H9 (cell line): ENCODE measurements at regions not wholly inside any gene's neighbourhood (a gene's known extent, or its start where the extent isn't known, plus 50 kb on each side); places are given as distances from the start of the nearest gene placed in this dataset.

ENCODE experiments used
- DNase-seq: peaks from one replicate; pipeline ENCODE4 v3.0.0-alpha.2; 2017
- H2AFZ ChIP-seq: one replicate; pipeline ENCODE4 v1.6.1; 2013; ENCODE audit warnings: mild to moderate bottlenecking, low read length, control low read depth, moderate library complexity
- H2AK5ac ChIP-seq: 2 replicates; pipeline ENCODE4 v1.6.1; 2013; ENCODE audit warnings: low read length, control low read depth, mixed read lengths; ENCODE audit not compliant: insufficient read length
- H2BK120ac ChIP-seq: one replicate; pipeline ENCODE4 v1.6.1; 2013; ENCODE audit warnings: low read depth, mild to moderate bottlenecking, low read length, control low read depth, inconsistent platforms; ENCODE audit not compliant: poor library complexity, severe bottlenecking
- H2BK12ac ChIP-seq: 2 replicates; pipeline ENCODE4 v1.6.1; 2013; ENCODE audit warnings: low read length, control low read depth, mixed read lengths, low read depth; ENCODE audit not compliant: insufficient read length
- H2BK15ac ChIP-seq: 2 replicates; pipeline ENCODE4 v1.6.1; 2013; ENCODE audit warnings: low read depth, low read length, control low read depth
- H2BK20ac ChIP-seq: one replicate; pipeline ENCODE4 v1.6.1; 2013; ENCODE audit warnings: low read depth, mild to moderate bottlenecking, low read length, control low read depth, inconsistent platforms; ENCODE audit not compliant: poor library complexity, severe bottlenecking
- H2BK5ac ChIP-seq: 2 replicates; pipeline ENCODE4 v1.6.1; 2013; ENCODE audit warnings: low read length, control low read depth, mixed read lengths; ENCODE audit not compliant: insufficient read length
- H3K14ac ChIP-seq: 2 replicates; pipeline ENCODE4 v1.6.1; 2013; ENCODE audit warnings: low read length, control low read depth; ENCODE audit not compliant: insufficient read depth
- H3K18ac ChIP-seq: 2 replicates; pipeline ENCODE4 v1.6.1; 2013; ENCODE audit warnings: low read depth, mild to moderate bottlenecking, mixed read lengths, low read length, control low read depth; ENCODE audit not compliant: insufficient read length
- H3K23ac ChIP-seq: 2 replicates; pipeline ENCODE4 v1.6.1; 2013; ENCODE audit warnings: low read length, control low read depth, mixed read lengths, low read depth; ENCODE audit not compliant: insufficient read length
- H3K23me2 ChIP-seq: 2 replicates; pipeline ENCODE4 v1.6.1; 2013; ENCODE audit warnings: low read depth, mild to moderate bottlenecking, mixed read lengths, low read length, control low read depth; ENCODE audit not compliant: insufficient read length, poor library complexity, severe bottlenecking
- H3K27ac ChIP-seq: 2 replicates; pipeline ENCODE4 v1.5.1; 2013; ENCODE audit warnings: low read length, control low read depth, mixed read lengths, low read depth; ENCODE audit not compliant: insufficient read length
- H3K27me3 ChIP-seq: 2 replicates; pipeline ENCODE4 v1.6.1; 2013; ENCODE audit warnings: low read length, control low read depth, inconsistent platforms; ENCODE audit not compliant: insufficient read depth
- H3K4ac ChIP-seq: 2 replicates; pipeline ENCODE4 v1.6.1; 2013; ENCODE audit warnings: low read depth, mild to moderate bottlenecking, control low read depth, inconsistent platforms, low read length, moderate library complexity
- H3K4me1 ChIP-seq: 2 replicates; pipeline ENCODE4 v1.6.1; 2013; ENCODE audit warnings: low read length, control low read depth, inconsistent platforms; ENCODE audit not compliant: insufficient read depth
- H3K4me2 ChIP-seq: 2 replicates; pipeline ENCODE4 v1.6.1; 2013; ENCODE audit warnings: low read length, control low read depth, mixed read lengths; ENCODE audit not compliant: insufficient read length, insufficient read depth
- H3K56ac ChIP-seq: 2 replicates; pipeline ENCODE4 v1.6.1; 2013; ENCODE audit warnings: low read depth, mild to moderate bottlenecking, mixed read lengths, low read length, control low read depth; ENCODE audit not compliant: insufficient read length
- H3K79me1 ChIP-seq: 2 replicates; pipeline ENCODE4 v1.6.1; 2013; ENCODE audit warnings: low read depth, mild to moderate bottlenecking, moderate library complexity, low read length, control low read depth, inconsistent platforms; ENCODE audit not compliant: insufficient read depth, poor library complexity, severe bottlenecking
- H3K79me2 ChIP-seq: 2 replicates; pipeline ENCODE4 v1.6.1; 2013; ENCODE audit warnings: low read length, control low read depth, inconsistent platforms; ENCODE audit not compliant: insufficient read depth
- H3K9ac ChIP-seq: 2 replicates; pipeline ENCODE4 v1.6.1; 2013; ENCODE audit warnings: low read length, control low read depth, mixed read lengths; ENCODE audit not compliant: insufficient read length; ENCODE audit errors: extremely low read depth
- H3K9me3 ChIP-seq: one replicate; pipeline ENCODE4 v1.6.1; 2013; ENCODE audit warnings: low read depth, low read length, inconsistent platforms; ENCODE audit not compliant: control insufficient read depth
- H3T11ph ChIP-seq: one replicate; pipeline ENCODE4 v1.6.1; 2013; ENCODE audit warnings: mild to moderate bottlenecking, low read length, control low read depth, inconsistent platforms
- H4K20me1 ChIP-seq: one replicate; pipeline ENCODE4 v1.6.1; 2013; ENCODE audit not compliant: control insufficient read depth, insufficient read length, insufficient read depth
- H4K5ac ChIP-seq: 2 replicates; pipeline ENCODE4 v1.6.1; 2013; ENCODE audit warnings: low read depth, mild to moderate bottlenecking, mixed read lengths, low read length, control low read depth; ENCODE audit not compliant: insufficient read length
- H4K8ac ChIP-seq: replicated peaks from 2 replicates; pipeline ENCODE4 v1.6.1; 2013; ENCODE audit warnings: low read length, control low read depth, mixed read lengths, low read depth; ENCODE audit not compliant: insufficient read length
- H4K91ac ChIP-seq: 2 replicates; pipeline ENCODE4 v1.6.1; 2013; ENCODE audit warnings: low read depth, mild to moderate bottlenecking, moderate library complexity, mixed read lengths, low read length, control low read depth; ENCODE audit not compliant: insufficient read length
- H3K27ac Mint-ChIP-seq, 3 experiments: 2 replicates in 2 of 3; 3 replicates in 1 of 3; pipeline ENCODE4 v1.8.0; 2020 to 2021; ENCODE audit warnings: mixed read lengths in 3 of 3, mild to moderate bottlenecking in 1 of 3, moderate library complexity in 1 of 3
- H3K27me3 Mint-ChIP-seq: 2 replicates; pipeline ENCODE4 v1.8.0; 2021; ENCODE audit warnings: low read depth, mild to moderate bottlenecking, moderate library complexity, mixed read lengths
- H3K36me3 Mint-ChIP-seq, 3 experiments: 2 replicates in 2 of 3; 3 replicates in 1 of 3; pipeline ENCODE4 v1.8.0; 2020 to 2021; ENCODE audit warnings: low read depth in 3 of 3, mixed read lengths in 3 of 3; ENCODE audit not compliant: insufficient read depth in 1 of 3
- H3K4me1 Mint-ChIP-seq, 2 experiments: 2 replicates each; pipeline ENCODE4 v1.8.0; 2020; ENCODE audit warnings: mixed read lengths in 2 of 2
- H3K4me3 Mint-ChIP-seq, 2 experiments: 2 replicates in 1 of 2; 3 replicates in 1 of 2; pipeline ENCODE4 v1.8.0; 2020 to 2021; ENCODE audit warnings: mild to moderate bottlenecking in 2 of 2, mixed read lengths in 2 of 2, moderate library complexity in 1 of 2
- H3K9me3 Mint-ChIP-seq, 2 experiments: 2 replicates in 1 of 2; 3 replicates in 1 of 2; pipeline ENCODE4 v1.8.0; 2020; ENCODE audit warnings: mild to moderate bottlenecking in 2 of 2, mixed read lengths in 2 of 2, moderate library complexity in 1 of 2
- WGBS: extraction: QIAGEN DNeasy Blood & Tissue Kit; methylation state at CpG from one replicate; pipeline ENCODE4 v1.1.7; 2013; ENCODE audit warnings: missing lambda C conversion rate, low lambda C conversion rate, mixed read lengths; ENCODE audit not compliant: insufficient read length; ENCODE audit errors: extremely low coverage; 5-methylcytosine and 5-hydroxymethylcytosine counted together
- TF ChIP-seq, protein P1 (sequence below): fragments of 200-600 bp; sonication (generic); conservative IDR thresholded peaks from 3 replicates; pipeline ENCODE4 v1.8.0; 2021; ENCODE audit warnings: antibody characterized with exemption, mild to moderate bottlenecking

DNA sequence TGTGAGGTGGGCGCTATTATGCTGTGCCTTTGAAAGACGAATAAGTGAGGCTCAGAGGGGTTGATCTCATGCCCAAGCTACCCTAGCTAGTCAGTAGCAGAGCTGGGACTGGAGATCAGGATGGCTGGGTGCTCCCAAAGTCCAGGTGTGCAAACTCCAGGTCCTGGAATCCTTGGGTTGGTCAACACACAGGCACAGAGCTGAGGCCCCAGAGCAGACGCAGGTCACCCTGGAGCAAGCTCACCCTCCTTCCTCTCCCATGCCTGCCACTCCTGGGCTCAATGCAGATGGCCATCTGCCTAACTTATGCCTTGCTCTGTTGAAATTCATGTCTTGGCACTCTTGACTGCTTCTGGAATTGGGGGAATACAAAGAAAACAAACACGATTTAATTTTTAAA lies 587.2 kb downstream of the PTPRU start:
- Histone ChIP-seq H3K9ac (no peak overlapping the region), H2AFZ (no peak overlapping the region), H3K79me2 (no peaks in the 10 kb centered on the region), H3K23me2 (no peaks in the 10 kb centered on the region), H3T11ph (no peak overlapping the region), H4K91ac (no peak overlapping the region), H2BK120ac (no peak overlapping the region), H4K5ac (no peak overlapping the region), H3K4me1 (peaks cover 3% of the 10 kb centered on the region; the same call in 1 of the 2 replicates), H3K9me3 (no peaks in the 10 kb centered on the region), H3K27ac (no peak overlapping the region), H2BK20ac (no peak overlapping the region), H2BK5ac (no peak overlapping the region), H3K4ac (no peak overlapping the region), H2BK15ac (no peak overlapping the region), H3K79me1 (no peaks in the 10 kb centered on the region), H3K56ac (no peak overlapping the region), H3K23ac (no peak overlapping the region), H3K18ac (no peak overlapping the region), H2BK12ac (no peak overlapping the region), H4K8ac (no peak overlapping the region), H3K27me3 (no peaks in the 10 kb centered on the region), H3K4me2 (no peak overlapping the region), H2AK5ac (no peak overlapping the region), H4K20me1 (no peaks in the 10 kb centered on the region), H3K14ac (no peak overlapping the region)
- peaks cover 3 to 4% of the 10 kb centered on the region in 2 experiments; a peak in 3 of 5 replicates for H3K9me3 Mint-ChIP-seq
- no peak overlapping the region for H3K27ac Mint-ChIP-seq
- H3K4me3 Mint-ChIP-seq, result no peak overlapping the region
- peaks cover 2% of the 10 kb centered on the region; the same call in 1 of the 2 replicates for H3K27me3 Mint-ChIP-seq
- DNase-seq, result no peak
- H3K36me3 Mint-ChIP-seq, result no peaks in the 10 kb centered on the region; a peak in 1 of 7 replicates
- TF ChIP-seq, protein P1, sequence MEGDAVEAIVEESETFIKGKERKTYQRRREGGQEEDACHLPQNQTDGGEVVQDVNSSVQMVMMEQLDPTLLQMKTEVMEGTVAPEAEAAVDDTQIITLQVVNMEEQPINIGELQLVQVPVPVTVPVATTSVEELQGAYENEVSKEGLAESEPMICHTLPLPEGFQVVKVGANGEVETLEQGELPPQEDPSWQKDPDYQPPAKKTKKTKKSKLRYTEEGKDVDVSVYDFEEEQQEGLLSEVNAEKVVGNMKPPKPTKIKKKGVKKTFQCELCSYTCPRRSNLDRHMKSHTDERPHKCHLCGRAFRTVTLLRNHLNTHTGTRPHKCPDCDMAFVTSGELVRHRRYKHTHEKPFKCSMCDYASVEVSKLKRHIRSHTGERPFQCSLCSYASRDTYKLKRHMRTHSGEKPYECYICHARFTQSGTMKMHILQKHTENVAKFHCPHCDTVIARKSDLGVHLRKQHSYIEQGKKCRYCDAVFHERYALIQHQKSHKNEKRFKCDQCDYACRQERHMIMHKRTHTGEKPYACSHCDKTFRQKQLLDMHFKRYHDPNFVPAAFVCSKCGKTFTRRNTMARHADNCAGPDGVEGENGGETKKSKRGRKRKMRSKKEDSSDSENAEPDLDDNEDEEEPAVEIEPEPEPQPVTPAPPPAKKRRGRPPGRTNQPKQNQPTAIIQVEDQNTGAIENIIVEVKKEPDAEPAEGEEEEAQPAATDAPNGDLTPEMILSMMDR, result no peak
- peaks cover 11 to 16% of the 10 kb centered on the region in 2 experiments for H3K4me1 Mint-ChIP-seq
- WGBS, result no CpG with 5 or more reads among the region's 4 CpGs
